ENCODE measurements at regions not wholly inside any gene's neighbourhood (a gene's known extent, or its start where the extent isn't known, plus 50 kb on each side); places are given as distances from the start of the nearest gene placed in this dataset.
A peak's percentile ranks its signal among the peaks of the same experiment; 100 is the strongest.

- H3K36me3 ChIP-seq (ENCODE audit: control insufficient read depth in 1 of 2, insufficient read depth in 2 of 2, low read length in 2 of 2), result no peaks in the 10 kb centered on the region
- H2AFZ ChIP-seq (ENCODE audit: low read depth, low read length, poor library complexity, severe bottlenecking), result no peak overlapping the region
- ChIA-PET POLR2A (no interaction called here), RAD21 (ENCODE audit: low non-redundant PET in 1 of 2, low total read pairs in 2 of 2, uncharacterized antibody in 2 of 2, unreplicated experiment in 2 of 2) (interaction anchor here in 1 of 2 experiments (0.9 kb wide), 1 partner anchor 450 kb away, joined by 6 read pairs; no protein-coding TSS in a partner anchor), CTCF (interaction anchor here (0.6 to 4.3 kb wide), 20 partner anchors 8 to 902 kb away, joined by 3 to 49 read pairs (median 4); no protein-coding TSS in a partner anchor)
- no peaks in the 10 kb centered on the region for H3K9me2 ChIP-seq (ENCODE audit: insufficient read depth)
- ATAC-seq (0 out of 2 replicates have a peak, but pooled peaks have one; percentile 3), DNase-seq (ENCODE audit: low read depth, low spot score) (no peak)
- intact Hi-C loops (cut with micrococcal nuclease), result loop anchor here (1.0 to 10.0 kb wide), 8 partner anchors 60 to 898 kb away; no protein-coding TSS in a partner anchor
- H3K9ac ChIP-seq (ENCODE audit: low read length), result no peak overlapping the region
- no peak overlapping the region for H3K4me3 ChIP-seq (replicated peaks in 1 of 2; ENCODE audit: low read depth in 1 of 2, low read length in 2 of 2)
- no peak overlapping the region for H3K4me2 ChIP-seq (ENCODE audit: low read length)
- TF ChIP-seq SIN3A (IDR thresholded peaks at IDR 0.05; ENCODE audit: low read depth) (no peak), ZFX (IDR thresholded peaks at IDR 0.05) (no peak), YY1 (IDR thresholded peaks at IDR 0.05; ENCODE audit: extremely low read depth, insufficient replicate concordance, low read depth, low read length) (no peak), CTCF (IDR thresholded peaks at IDR 0.05 in 2 of 3, conservative IDR thresholded peaks at IDR 0.05 in 1 of 3; ENCODE audit: borderline replicate concordance in 1 of 3, insufficient read depth in 1 of 3, low read depth in 2 of 3, low read length in 2 of 3) (no peak), FOSL1 (IDR thresholded peaks at IDR 0.05; ENCODE audit: low read depth) (no peak), JUND (IDR thresholded peaks at IDR 0.05) (no peak), ELF1 (IDR thresholded peaks at IDR 0.05; ENCODE audit: borderline replicate concordance, low read depth) (no peak), CEBPB (IDR thresholded peaks at IDR 0.05; ENCODE audit: low read depth) (no peak), POLR2A (IDR thresholded peaks at IDR 0.05; ENCODE audit: borderline replicate concordance, extremely low read depth, insufficient read depth, insufficient read length) (no peak), SRF (IDR thresholded peaks at IDR 0.05; ENCODE audit: low read depth) (no peak), ZNF274 (IDR thresholded peaks at IDR 0.05; ENCODE audit: low read depth, low read length) (no peak), EGR1 (IDR thresholded peaks at IDR 0.05; ENCODE audit: low read depth) (no peak), EZH2phosphoT487 (IDR thresholded peaks at IDR 0.05; ENCODE audit: borderline replicate concordance) (no peak), TCF7L2 (IDR thresholded peaks at IDR 0.05; ENCODE audit: borderline replicate concordance, extremely low read depth, insufficient read depth, insufficient read length) (no peak), RAD21 (IDR thresholded peaks at IDR 0.05; ENCODE audit: low read depth) (no peak), POLR2AphosphoS5 (IDR thresholded peaks at IDR 0.05; ENCODE audit: low read depth, low read length) (no peak), EZH2 (IDR thresholded peaks at IDR 0.05) (no peak), MAX (IDR thresholded peaks at IDR 0.05) (no peak)
- TF ChIP-seq, protein P1, sequence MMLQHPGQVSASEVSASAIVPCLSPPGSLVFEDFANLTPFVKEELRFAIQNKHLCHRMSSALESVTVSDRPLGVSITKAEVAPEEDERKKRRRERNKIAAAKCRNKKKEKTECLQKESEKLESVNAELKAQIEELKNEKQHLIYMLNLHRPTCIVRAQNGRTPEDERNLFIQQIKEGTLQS (IDR thresholded peaks at IDR 0.05), result no peak
- TF ChIP-seq, protein P2, sequence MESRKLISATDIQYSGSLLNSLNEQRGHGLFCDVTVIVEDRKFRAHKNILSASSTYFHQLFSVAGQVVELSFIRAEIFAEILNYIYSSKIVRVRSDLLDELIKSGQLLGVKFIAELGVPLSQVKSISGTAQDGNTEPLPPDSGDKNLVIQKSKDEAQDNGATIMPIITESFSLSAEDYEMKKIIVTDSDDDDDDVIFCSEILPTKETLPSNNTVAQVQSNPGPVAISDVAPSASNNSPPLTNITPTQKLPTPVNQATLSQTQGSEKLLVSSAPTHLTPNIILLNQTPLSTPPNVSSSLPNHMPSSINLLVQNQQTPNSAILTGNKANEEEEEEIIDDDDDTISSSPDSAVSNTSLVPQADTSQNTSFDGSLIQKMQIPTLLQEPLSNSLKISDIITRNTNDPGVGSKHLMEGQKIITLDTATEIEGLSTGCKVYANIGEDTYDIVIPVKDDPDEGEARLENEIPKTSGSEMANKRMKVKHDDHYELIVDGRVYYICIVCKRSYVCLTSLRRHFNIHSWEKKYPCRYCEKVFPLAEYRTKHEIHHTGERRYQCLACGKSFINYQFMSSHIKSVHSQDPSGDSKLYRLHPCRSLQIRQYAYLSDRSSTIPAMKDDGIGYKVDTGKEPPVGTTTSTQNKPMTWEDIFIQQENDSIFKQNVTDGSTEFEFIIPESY (IDR thresholded peaks at IDR 0.05; ENCODE audit: extremely low read depth, insufficient replicate concordance, low read length), result no peak
- no peaks in the 10 kb centered on the region for H3K79me2 ChIP-seq (ENCODE audit: insufficient read depth, low read length)
- peaks cover 10% of the 10 kb centered on the region; the same call in 1 of the 2 replicates for H3K27me3 ChIP-seq (ENCODE audit: insufficient read depth, low read length)
- no peaks in the 10 kb centered on the region for H3K9me3 ChIP-seq (ENCODE audit: control insufficient read depth in 1 of 2, insufficient read depth in 1 of 2, low read depth in 1 of 2, low read length in 2 of 2)
- H4K20me1 ChIP-seq (ENCODE audit: insufficient read depth), result no peaks in the 10 kb centered on the region
- H3K27ac ChIP-seq (ENCODE audit: low read depth, low read length), result no peak overlapping the region
- H3K4me1 ChIP-seq (ENCODE audit: control insufficient read depth in 1 of 2, insufficient read depth in 2 of 2, low read length in 2 of 2), result no peaks in the 10 kb centered on the region
- no TSS peak for BruUV-seq (replicated peaks)
Measured at GRCh38 chr5:66306844-66307315, 162.8 kb downstream of the SREK1 start.
